Progenitor cell of endocrine pancreas (in vitro differentiated cells): ENCODE measurements at regions not wholly inside any gene's neighbourhood (a gene's known extent, or its start where the extent isn't known, plus 50 kb on each side); places are given as distances from the start of the nearest gene placed in this dataset.

Experiments
- DNase-seq: peaks from one replicate; pipeline ENCODE4 v3.0.0; 2021; ENCODE audit warnings: low spot score; ENCODE audit not compliant: unreplicated experiment
- H3K27ac Mint-ChIP-seq: 2 replicates; pipeline ENCODE4 v1.8.0; 2021; ENCODE audit warnings: mild to moderate bottlenecking, moderate library complexity, mixed read lengths
- H3K27me3 Mint-ChIP-seq: 2 replicates; pipeline ENCODE4 v1.8.0; 2021; ENCODE audit warnings: mixed read lengths
- H3K36me3 Mint-ChIP-seq: 2 replicates; pipeline ENCODE4 v1.8.0; 2022; ENCODE audit warnings: mixed read lengths; ENCODE audit not compliant: insufficient read depth
- H3K4me1 Mint-ChIP-seq: 2 replicates; pipeline ENCODE4 v1.8.0; 2021; ENCODE audit warnings: low read depth, mixed read lengths
- H3K4me3 Mint-ChIP-seq: 2 replicates; pipeline ENCODE4 v1.8.0; 2021; ENCODE audit warnings: low read depth, mild to moderate bottlenecking, moderate library complexity, mixed read lengths
- H3K9me3 Mint-ChIP-seq: 2 replicates; pipeline ENCODE4 v1.8.0; 2021; ENCODE audit warnings: low read depth, mixed read lengths
- TF ChIP-seq, protein P1 (sequence below): fragments of 200-600 bp; sonication (generic); IDR thresholded peaks from one replicate; pipeline ENCODE4 v1.5.0; 2021; ENCODE audit warnings: antibody characterized with exemption, mild to moderate bottlenecking; ENCODE audit not compliant: unreplicated experiment

DNA sequence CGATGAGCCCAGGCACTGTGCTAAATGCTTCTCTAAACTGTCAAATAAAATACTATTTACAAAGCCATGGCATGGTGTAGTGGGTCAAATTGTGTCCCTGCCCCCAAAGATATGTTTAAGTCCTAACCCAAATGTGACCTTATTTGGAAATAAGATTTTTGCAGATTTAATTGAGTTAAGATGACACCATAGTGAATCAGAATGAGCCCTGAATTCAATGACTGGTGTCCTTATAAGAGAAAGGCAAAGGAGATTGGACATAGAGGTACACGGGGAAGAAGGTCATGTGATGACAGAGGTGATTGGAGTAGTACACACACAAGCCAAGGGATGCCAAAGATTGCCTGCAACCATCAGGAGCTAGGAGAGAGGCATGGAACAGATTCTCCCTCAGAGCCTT, 121.6 kb upstream of the VEPH1 start:
- Mint-ChIP-seq H3K27me3 (no peaks in the 10 kb centered on the region), H3K4me1 (no peaks in the 10 kb centered on the region), H3K4me3 (no peak overlapping the region), H3K36me3 (no peaks in the 10 kb centered on the region), H3K27ac (no peak overlapping the region), H3K9me3 (no peaks in the 10 kb centered on the region)
- no peak for DNase-seq
- TF ChIP-seq, protein P1, sequence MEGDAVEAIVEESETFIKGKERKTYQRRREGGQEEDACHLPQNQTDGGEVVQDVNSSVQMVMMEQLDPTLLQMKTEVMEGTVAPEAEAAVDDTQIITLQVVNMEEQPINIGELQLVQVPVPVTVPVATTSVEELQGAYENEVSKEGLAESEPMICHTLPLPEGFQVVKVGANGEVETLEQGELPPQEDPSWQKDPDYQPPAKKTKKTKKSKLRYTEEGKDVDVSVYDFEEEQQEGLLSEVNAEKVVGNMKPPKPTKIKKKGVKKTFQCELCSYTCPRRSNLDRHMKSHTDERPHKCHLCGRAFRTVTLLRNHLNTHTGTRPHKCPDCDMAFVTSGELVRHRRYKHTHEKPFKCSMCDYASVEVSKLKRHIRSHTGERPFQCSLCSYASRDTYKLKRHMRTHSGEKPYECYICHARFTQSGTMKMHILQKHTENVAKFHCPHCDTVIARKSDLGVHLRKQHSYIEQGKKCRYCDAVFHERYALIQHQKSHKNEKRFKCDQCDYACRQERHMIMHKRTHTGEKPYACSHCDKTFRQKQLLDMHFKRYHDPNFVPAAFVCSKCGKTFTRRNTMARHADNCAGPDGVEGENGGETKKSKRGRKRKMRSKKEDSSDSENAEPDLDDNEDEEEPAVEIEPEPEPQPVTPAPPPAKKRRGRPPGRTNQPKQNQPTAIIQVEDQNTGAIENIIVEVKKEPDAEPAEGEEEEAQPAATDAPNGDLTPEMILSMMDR: no peak

DNA sequence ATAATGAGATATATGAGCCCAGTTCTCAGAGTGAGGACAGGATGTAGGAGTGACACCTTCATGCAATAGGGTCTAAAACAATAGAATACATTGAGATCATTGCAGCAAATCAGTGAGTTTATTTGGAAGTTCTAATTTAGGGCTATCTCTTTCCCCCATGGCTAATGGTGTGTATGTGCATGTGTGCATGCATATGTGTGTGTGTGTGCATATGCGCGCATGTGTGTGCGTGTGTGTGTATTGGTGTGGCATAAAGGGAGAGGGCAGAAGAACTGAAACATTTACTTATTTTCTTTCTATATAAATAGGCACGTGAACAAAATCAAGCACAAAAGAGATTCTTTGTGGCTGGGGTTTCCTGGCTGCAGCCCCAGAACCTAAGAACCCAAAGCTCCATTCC, 115.7 kb upstream of the VEPH1 start:
- Mint-ChIP-seq H3K9me3 (no peaks in the 10 kb centered on the region), H3K27me3 (no peaks in the 10 kb centered on the region), H3K4me3 (no peak overlapping the region), H3K36me3 (no peaks in the 10 kb centered on the region), H3K4me1 (peaks cover 17% of the 10 kb centered on the region), H3K27ac (no peak overlapping the region)
- DNase-seq: no peak
- TF ChIP-seq, protein P1: no peak

DNA sequence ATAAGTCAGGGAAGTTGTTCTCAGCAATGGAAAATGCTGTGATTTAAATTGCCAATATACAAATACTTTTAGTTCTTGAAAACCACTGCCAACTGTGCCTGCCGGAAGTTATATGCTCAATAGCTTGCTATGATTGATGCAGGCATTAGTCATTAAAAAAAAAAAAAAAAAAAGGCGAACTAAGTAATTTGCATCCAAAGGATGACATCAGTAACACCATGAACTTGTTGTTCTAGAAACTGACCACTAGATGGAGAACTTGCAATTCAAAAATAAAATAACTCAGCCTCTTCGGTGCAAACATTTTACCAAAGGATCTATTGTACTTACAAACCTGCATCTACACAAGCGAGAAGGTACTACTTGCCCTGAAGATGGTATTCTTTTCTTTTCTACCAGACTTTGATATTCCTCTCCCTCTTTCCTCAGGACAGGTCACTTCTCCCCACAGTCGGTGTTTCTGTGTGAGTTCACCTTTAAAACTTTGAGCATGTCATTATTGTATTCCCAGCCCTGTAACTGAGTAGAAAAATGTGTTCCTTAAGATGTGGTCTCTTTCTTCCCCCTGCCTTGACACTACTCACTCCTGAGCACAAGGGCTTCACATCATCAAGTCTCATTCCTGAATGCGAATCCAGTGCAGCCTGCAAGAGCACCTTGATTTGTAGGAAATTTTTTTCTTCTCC, 115.0 kb upstream of the VEPH1 start:
- no peaks in the 10 kb centered on the region for H3K27me3 Mint-ChIP-seq
- H3K4me3 Mint-ChIP-seq: no peak overlapping the region
- H3K36me3 Mint-ChIP-seq: no peaks in the 10 kb centered on the region
- H3K9me3 Mint-ChIP-seq: no peaks in the 10 kb centered on the region
- no peak for DNase-seq
- H3K4me1 Mint-ChIP-seq: peaks cover 17% of the 10 kb centered on the region
- TF ChIP-seq, protein P1: peak; percentile 80
- peak overlapping the region; percentile 46 for H3K27ac Mint-ChIP-seq

DNA sequence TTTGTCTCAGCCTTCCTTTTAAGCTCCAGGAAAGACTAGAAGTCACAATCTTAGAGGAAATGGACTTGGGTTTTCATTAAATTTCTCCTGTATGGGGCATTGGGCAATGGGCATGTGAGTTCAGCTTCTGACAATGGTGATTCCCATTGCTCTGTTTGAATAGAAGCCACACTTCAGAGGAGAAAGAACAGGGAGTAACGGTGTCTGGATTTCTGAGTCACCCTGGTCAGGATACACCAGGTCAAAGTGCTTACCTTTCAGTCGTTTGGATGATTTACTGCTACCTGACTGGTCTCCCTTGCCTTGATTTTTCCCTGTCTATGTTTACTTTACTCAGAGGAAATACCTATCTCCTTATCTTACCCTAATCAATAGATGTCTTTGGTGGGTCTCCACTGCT, 111.7 kb upstream of the VEPH1 start:
- H3K4me3 Mint-ChIP-seq: no peak overlapping the region
- no peaks in the 10 kb centered on the region for H3K36me3 Mint-ChIP-seq
- DNase-seq: no peak
- TF ChIP-seq, protein P1: no peak
- no peaks in the 10 kb centered on the region for H3K9me3 Mint-ChIP-seq
- H3K4me1 Mint-ChIP-seq: peaks cover 17% of the 10 kb centered on the region
- no peak overlapping the region for H3K27ac Mint-ChIP-seq
- H3K27me3 Mint-ChIP-seq: no peaks in the 10 kb centered on the region

DNA sequence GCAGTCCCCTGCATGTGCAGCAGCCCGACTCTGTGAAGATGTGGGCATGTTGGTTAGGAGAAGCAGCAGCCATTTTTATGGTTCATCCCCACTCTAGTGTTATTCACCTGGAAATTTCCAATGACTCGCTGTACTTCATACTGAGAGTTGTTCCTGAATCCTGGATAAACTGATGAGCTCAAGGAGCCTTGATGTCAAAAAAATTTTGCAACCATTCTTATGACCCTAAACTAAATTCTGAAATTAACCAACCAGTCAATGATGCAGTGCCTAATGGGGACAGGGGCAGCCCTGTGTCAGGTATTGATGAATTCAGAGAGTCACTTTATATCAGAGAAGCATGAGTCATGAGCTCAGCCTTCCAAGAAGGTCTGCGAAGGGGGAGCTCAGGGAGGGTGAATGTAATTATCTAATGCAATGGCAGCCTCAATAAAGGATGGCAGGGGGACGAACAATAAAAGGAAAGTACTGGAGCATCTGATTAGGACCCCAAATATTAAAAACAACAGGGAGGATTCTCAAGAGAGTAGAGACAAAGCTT, 108.4 kb upstream of the VEPH1 start:
- H3K4me1 Mint-ChIP-seq: peaks cover 10% of the 10 kb centered on the region
- H3K27ac Mint-ChIP-seq: no peak overlapping the region
- DNase-seq: no peak
- no peaks in the 10 kb centered on the region for H3K27me3 Mint-ChIP-seq
- H3K9me3 Mint-ChIP-seq: peaks cover 3% of the 10 kb centered on the region
- H3K36me3 Mint-ChIP-seq: no peaks in the 10 kb centered on the region
- no peak overlapping the region for H3K4me3 Mint-ChIP-seq
- TF ChIP-seq, protein P1: no peak
